GM19023 (cell line): ENCODE measurements at regions not wholly inside any gene's neighbourhood (a gene's known extent, or its start where the extent isn't known, plus 50 kb on each side); places are given as distances from the start of the nearest gene placed in this dataset.

ENCODE experiments used
- ATAC-seq: cut with Tn5 transposase; IDR thresholded peaks from one replicate; pipeline ENCODE4 v1.9.1; 2021; ENCODE audit warnings: mild to moderate bottlenecking, moderate library complexity; ENCODE audit not compliant: unreplicated experiment

GRCh38 chr13:70191034-70191433 lies 82.8 kb upstream of the KLHL1 start:
- no peak for ATAC-seq

GRCh38 chr13:70189981-70190380 lies 81.7 kb upstream of the KLHL1 start:
- no peak for ATAC-seq

- no peak for ATAC-seq
Measured at GRCh38 chr13:70188567-70188966, 80.3 kb upstream of the KLHL1 start.

- no peak for ATAC-seq
Measured at GRCh38 chr13:70183041-70183440, 74.8 kb upstream of the KLHL1 start.
